Aorta (tissue), 5 donors: ENCODE measurements at regions not wholly inside any gene's neighbourhood (a gene's known extent, or its start where the extent isn't known, plus 50 kb on each side); places are given as distances from the start of the nearest gene placed in this dataset.

Experiments
- ATAC-seq: fragments of 200-7000 bp; cut with Tn5 transposase; one replicate; pipeline ENCODE4 v1.9.1; 2022; ENCODE audit warnings: moderate library complexity; ENCODE audit not compliant: low FRiP score
- DNase-seq, 2 donors: peaks; one replicate each; pipeline ENCODE4 v3.0.0-alpha.2; 2020
- H3K27ac ChIP-seq, 2 donors: one replicate each; pipeline ENCODE4 v1.5.1; 2013; ENCODE audit warnings: low read length in 2 of 2, mild to moderate bottlenecking in 2 of 2, moderate library complexity in 2 of 2, control low read depth in 1 of 2, inconsistent platforms in 1 of 2, low read depth in 1 of 2
- H3K27me3 ChIP-seq, 2 donors: one replicate each; pipeline ENCODE4 v1.6.1; 2013; ENCODE audit warnings: control low read depth in 1 of 2, low read length in 1 of 2, mild to moderate bottlenecking in 1 of 2, moderate library complexity in 1 of 2; ENCODE audit not compliant: insufficient read depth in 2 of 2, control insufficient read depth in 1 of 2
- H3K36me3 ChIP-seq, 2 donors: one replicate each; pipeline ENCODE4 v1.6.1; 2013; ENCODE audit warnings: control low read depth in 1 of 2, low read length in 1 of 2, mild to moderate bottlenecking in 1 of 2; ENCODE audit not compliant: insufficient read depth in 2 of 2, control insufficient read depth in 1 of 2
- H3K4me1 ChIP-seq, 2 donors: one replicate each; pipeline ENCODE4 v1.6.1; 2013; ENCODE audit warnings: low read length in 2 of 2, control low read depth in 1 of 2, mild to moderate bottlenecking in 1 of 2, moderate library complexity in 1 of 2; ENCODE audit not compliant: insufficient read depth in 2 of 2, control insufficient read depth in 1 of 2
- H3K4me3 ChIP-seq, 2 donors: one replicate each; pipeline ENCODE4 v1.5.1; 2013; ENCODE audit warnings: low read length in 2 of 2, control low read depth in 1 of 2, mild to moderate bottlenecking in 1 of 2
- H3K9me3 ChIP-seq: one replicate; pipeline ENCODE4 v1.6.1; 2013; ENCODE audit warnings: mild to moderate bottlenecking, low read length; ENCODE audit not compliant: control insufficient read depth
- WGBS, 2 donors: extraction: QIAGEN DNeasy Blood & Tissue Kit; methylation state at CpG; one replicate each; pipeline ENCODE4 v1.1.7; 2013; 5-methylcytosine and 5-hydroxymethylcytosine counted together
- intact Hi-C, 2 donors: fragments of 100-400 bp; cut with DNase I; formaldehyde crosslinking; loops; one replicate each; pipeline versions ENCODE4 v1.14.2 to v1.15.0; 2022
- donor health status: healthy with polysubstance abuse.
- donor health status: Bipolar disorder and iron deficiency.
- donor health status: DM: no; HTN: no; CAD: no.
- donor health status: DM: no; HTN: no; CAD: no.
- donor health status: DM: yes; HTN: yes; CAD: no.

- H3K4me3 ChIP-seq: no peak overlapping the region
- intact Hi-C loops: no loop called here
- ATAC-seq (no peak), DNase-seq (no peak)
- no peaks in the 10 kb centered on the region for H3K27me3 ChIP-seq
- no peaks in the 10 kb centered on the region for H3K36me3 ChIP-seq
- no peak overlapping the region for H3K27ac ChIP-seq
- no peaks in the 10 kb centered on the region for H3K4me1 ChIP-seq
- 90 to 95% methylated on average over 5 of the region's 5 CpGs for WGBS, 2 donors
- no peaks in the 10 kb centered on the region for H3K9me3 ChIP-seq
Observed at GRCh38 chr2:219692521-219692920, 65.1 kb downstream of the SLC4A3 start.

- H3K36me3 ChIP-seq: no peaks in the 10 kb centered on the region
- ATAC-seq (no peak), DNase-seq (no peak)
- no peak overlapping the region for H3K4me3 ChIP-seq
- H3K27me3 ChIP-seq: no peaks in the 10 kb centered on the region
- intact Hi-C loops: no loop called here
- no peaks in the 10 kb centered on the region for H3K9me3 ChIP-seq
- no peaks in the 10 kb centered on the region for H3K4me1 ChIP-seq
- H3K27ac ChIP-seq: no peak overlapping the region
- WGBS, 2 donors: 76 to 78% methylated on average over 3 of the region's 3 CpGs
Observed at GRCh38 chr2:219695145-219695709, 67.8 kb downstream of the SLC4A3 start.

GRCh38 chr2:219697811-219698747 lies 70.6 kb downstream of the SLC4A3 start:
- H3K27ac ChIP-seq: no peak overlapping the region
- peak; percentile 39 for ATAC-seq
- no peaks in the 10 kb centered on the region for H3K4me1 ChIP-seq
- no peaks in the 10 kb centered on the region for H3K27me3 ChIP-seq
- WGBS, 2 donors: 17 to 32% methylated on average over 12 of the region's 12 CpGs
- no peaks in the 10 kb centered on the region for H3K9me3 ChIP-seq
- intact Hi-C loops: no loop called here
- DNase-seq: no peak
- H3K36me3 ChIP-seq: no peaks in the 10 kb centered on the region
- H3K4me3 ChIP-seq: no peak overlapping the region

GRCh38 chr2:219698748-219699439 lies 71.5 kb downstream of the SLC4A3 start:
- Histone ChIP-seq H3K4me3 (no peak overlapping the region), H3K9me3 (no peaks in the 10 kb centered on the region), H3K4me1 (no peaks in the 10 kb centered on the region), H3K27ac (no peak overlapping the region), H3K27me3 (no peaks in the 10 kb centered on the region), H3K36me3 (no peaks in the 10 kb centered on the region)
- 76 to 79% methylated on average over 15 of the region's 15 CpGs for WGBS, 2 donors
- ATAC-seq (no peak), DNase-seq (no peak)
- intact Hi-C loops: no loop called here

GRCh38 chr2:219699440-219699821 lies 72.0 kb downstream of the SLC4A3 start:
- ATAC-seq (no peak), DNase-seq (no peak)
- Histone ChIP-seq H3K4me1 (no peaks in the 10 kb centered on the region), H3K4me3 (no peak overlapping the region), H3K27me3 (no peaks in the 10 kb centered on the region), H3K36me3 (no peaks in the 10 kb centered on the region), H3K27ac (no peak overlapping the region), H3K9me3 (no peaks in the 10 kb centered on the region)
- 92 to 94% methylated on average over 8 of the region's 8 CpGs for WGBS, 2 donors
- intact Hi-C loops: no loop called here

GRCh38 chr2:219701847-219702634 lies 74.6 kb downstream of the SLC4A3 start:
- H3K36me3 ChIP-seq: no peaks in the 10 kb centered on the region
- intact Hi-C loops: no loop called here
- 24 to 36% methylated on average over 8 of the region's 8 CpGs for WGBS, 2 donors
- no peaks in the 10 kb centered on the region for H3K9me3 ChIP-seq
- no peak overlapping the region for H3K27ac ChIP-seq
- peak in 1 of 2 donors; percentile 55 for DNase-seq
- no peak for ATAC-seq
- H3K4me1 ChIP-seq: no peaks in the 10 kb centered on the region
- H3K4me3 ChIP-seq: no peak overlapping the region
- peaks cover 0 to 2% of the 10 kb centered on the region in 2 donors for H3K27me3 ChIP-seq

- Histone ChIP-seq H3K4me3 (no peak overlapping the region), H3K27me3 (peaks cover 0 to 2% of the 10 kb centered on the region in 2 donors), H3K27ac (no peak overlapping the region), H3K36me3 (no peaks in the 10 kb centered on the region), H3K4me1 (no peaks in the 10 kb centered on the region), H3K9me3 (no peaks in the 10 kb centered on the region)
- DNase-seq (no peak), ATAC-seq (no peak)
- intact Hi-C loops: no loop called here
- 66 to 76% methylated on average over 7 of the region's 7 CpGs for WGBS, 2 donors
Observed at GRCh38 chr2:219702796-219703545, 75.5 kb downstream of the SLC4A3 start.

GRCh38 chr2:219704878-219705277 lies 77.4 kb downstream of the SLC4A3 start:
- Histone ChIP-seq H3K27ac (no peak overlapping the region), H3K36me3 (no peaks in the 10 kb centered on the region), H3K4me3 (no peak overlapping the region), H3K27me3 (peaks cover 0 to 2% of the 10 kb centered on the region in 2 donors), H3K9me3 (no peaks in the 10 kb centered on the region), H3K4me1 (no peaks in the 10 kb centered on the region)
- 96% methylated on average over 2 of the region's 2 CpGs for WGBS, 2 donors
- no peak for ATAC-seq
- DNase-seq: no peak
- intact Hi-C loops: no loop called here
